HG02981 (cell line): ENCODE measurements at regions not wholly inside any gene's neighbourhood (a gene's known extent, or its start where the extent isn't known, plus 50 kb on each side); places are given as distances from the start of the nearest gene placed in this dataset.
A peak's percentile ranks its signal among the peaks of the same experiment; 100 is the strongest.

ENCODE experiments used
- ATAC-seq: cut with Tn5 transposase; IDR thresholded peaks from one replicate; pipeline ENCODE4 v1.9.1; 2021; ENCODE audit warnings: mild to moderate bottlenecking, moderate library complexity; ENCODE audit not compliant: unreplicated experiment

- no peak for ATAC-seq
These were observed 50.4 kb upstream of the SERTAD2 start for GRCh38 chr2:64704161-64704560.

- ATAC-seq = no peak
These were observed 51.3 kb upstream of the SERTAD2 start for GRCh38 chr2:64704996-64705395.

GRCh38 chr2:64707276-64707675 lies 53.6 kb upstream of the SERTAD2 start:
- no peak for ATAC-seq

- no peak for ATAC-seq
These were observed 55.1 kb upstream of the SERTAD2 start for GRCh38 chr2:64708829-64709228.

- ATAC-seq = no peak
These were observed 57.6 kb upstream of the SERTAD2 start for GRCh38 chr2:64711252-64711800.

- no peak for ATAC-seq
These were observed 60.0 kb upstream of the SERTAD2 start for GRCh38 chr2:64713686-64714085.

- no peak for ATAC-seq
These were observed 62.9 kb upstream of the SERTAD2 start for GRCh38 chr2:64716569-64716968.

- ATAC-seq = no peak
These were observed 64.7 kb upstream of the SERTAD2 start for GRCh38 chr2:64718250-64718885.

- no peak for ATAC-seq
These were observed 67.0 kb upstream of the SERTAD2 start for GRCh38 chr2:64720535-64721319.

GRCh38 chr2:64721320-64721623 lies 67.6 kb upstream of the SERTAD2 start:
- ATAC-seq = no peak

GRCh38 chr2:64722291-64723044 lies 68.8 kb upstream of the SERTAD2 start:
- no peak for ATAC-seq

- peak; percentile 90 for ATAC-seq
These were observed 73.5 kb upstream of the SERTAD2 start for GRCh38 chr2:64727013-64727767.

GRCh38 chr2:64727843-64728463 lies 74.2 kb upstream of the SERTAD2 start:
- ATAC-seq = no peak

- no peak for ATAC-seq
These were observed 77.0 kb upstream of the SERTAD2 start for GRCh38 chr2:64730551-64731262.

- no peak for ATAC-seq
These were observed 77.5 kb upstream of the SERTAD2 start for GRCh38 chr2:64731263-64731643.

GRCh38 chr2:64731746-64732145 lies 78.0 kb upstream of the SERTAD2 start:
- no peak for ATAC-seq

- ATAC-seq = no peak
These were observed 78.4 kb upstream of the SERTAD2 start for GRCh38 chr2:64732146-64732545.

GRCh38 chr2:64735504-64735903 lies 81.8 kb upstream of the SERTAD2 start:
- no peak for ATAC-seq

- ATAC-seq = peak; percentile 72
These were observed 83.8 kb upstream of the SERTAD2 start for GRCh38 chr2:64737547-64737946.

GRCh38 chr2:64738026-64738425 lies 84.3 kb upstream of the SERTAD2 start:
- peak; percentile 67 for ATAC-seq
